DMS114 treated with DMSO at 0.1 percent for 48 hours (cell line): ENCODE measurements at regions not wholly inside any gene's neighbourhood (a gene's known extent, or its start where the extent isn't known, plus 50 kb on each side); places are given as distances from the start of the nearest gene placed in this dataset.

Source experiments
- DNase-seq: peaks from one replicate; lab custom pipeline; 2025; ENCODE audit not compliant: unreplicated experiment; lab: John Stamatoyannopoulos, UW

GRCh38 chr14:71273366-71273765 is 366.1 kb downstream of the PCNX1 start:
- no peak for DNase-seq

DNA sequence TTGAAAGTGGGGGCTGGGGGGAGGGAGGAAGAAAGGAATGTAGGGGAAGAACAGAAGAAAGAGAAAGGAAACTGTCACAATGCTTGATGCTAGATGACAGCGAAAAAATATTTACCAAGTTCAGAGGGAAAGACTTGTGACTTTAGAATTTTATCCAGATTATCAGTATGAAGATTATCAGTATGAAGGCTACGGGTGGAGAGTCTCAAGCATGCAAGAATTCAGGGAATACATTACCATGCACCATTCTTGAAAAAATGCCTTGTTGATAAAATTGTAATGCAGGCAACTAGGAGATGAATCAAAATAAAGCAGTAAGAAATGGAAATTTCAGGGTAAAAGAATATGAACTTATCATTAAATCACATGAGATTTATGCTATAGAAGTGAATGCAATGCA is 376.8 kb downstream of the PCNX1 start:
- DNase-seq = no peak

- no peak for DNase-seq
Observed at GRCh38 chr14:71286126-71286525, 378.9 kb downstream of the PCNX1 start.

DNA sequence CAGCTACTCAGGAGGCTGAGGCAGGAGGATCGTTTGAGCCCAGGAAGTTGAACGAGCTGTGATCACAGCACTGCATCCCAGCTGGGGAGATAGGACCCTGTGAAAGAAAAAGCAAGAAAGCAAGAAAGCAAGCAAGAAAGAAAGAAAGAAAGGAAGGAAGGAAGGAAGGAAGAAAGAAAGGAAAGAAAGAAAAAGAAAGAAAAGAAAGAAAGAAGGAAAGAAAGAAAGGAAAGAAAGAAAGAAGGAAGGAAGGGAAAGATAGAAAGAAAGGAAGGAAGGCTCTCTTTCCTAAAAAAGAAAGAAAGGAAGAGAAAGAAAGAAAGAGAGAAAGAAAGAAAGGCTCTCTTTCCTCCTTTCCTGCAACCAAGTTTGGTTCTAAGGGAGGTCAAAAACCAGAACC is 380.3 kb downstream of the PCNX1 start:
- DNase-seq = no peak

- no peak for DNase-seq
Observed at GRCh38 chr14:71289536-71289935, 382.3 kb downstream of the PCNX1 start.

GRCh38 chr14:71290301-71290700 is 383.0 kb downstream of the PCNX1 start:
- no peak for DNase-seq

DNA sequence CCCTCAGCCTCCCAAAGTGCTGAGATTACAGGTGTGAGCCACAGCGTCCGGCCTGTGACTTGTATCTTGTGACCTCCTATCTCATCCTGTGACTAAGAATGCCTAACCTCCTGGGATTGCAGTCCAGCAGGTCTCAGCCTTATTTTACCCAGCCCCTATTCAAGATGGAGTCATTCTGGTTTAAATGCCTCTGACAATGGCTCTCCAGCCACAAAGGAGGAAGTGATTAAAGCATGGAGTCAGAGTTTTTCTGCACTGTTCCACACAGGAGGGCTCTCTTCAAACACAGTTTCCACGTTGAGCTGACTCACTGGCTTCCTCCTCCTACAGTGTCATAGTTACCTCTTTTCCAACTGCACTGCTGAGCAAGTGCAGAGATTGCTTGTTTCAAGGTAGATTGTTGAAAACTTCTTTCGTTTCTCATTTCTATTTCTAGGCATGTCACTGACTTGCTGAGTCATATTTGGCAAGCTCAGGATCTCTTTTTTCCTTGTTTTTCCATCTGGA is 383.8 kb downstream of the PCNX1 start:
- DNase-seq = no peak

- DNase-seq = no peak
Observed at GRCh38 chr14:71296184-71296583, 388.9 kb downstream of the PCNX1 start.

DNA sequence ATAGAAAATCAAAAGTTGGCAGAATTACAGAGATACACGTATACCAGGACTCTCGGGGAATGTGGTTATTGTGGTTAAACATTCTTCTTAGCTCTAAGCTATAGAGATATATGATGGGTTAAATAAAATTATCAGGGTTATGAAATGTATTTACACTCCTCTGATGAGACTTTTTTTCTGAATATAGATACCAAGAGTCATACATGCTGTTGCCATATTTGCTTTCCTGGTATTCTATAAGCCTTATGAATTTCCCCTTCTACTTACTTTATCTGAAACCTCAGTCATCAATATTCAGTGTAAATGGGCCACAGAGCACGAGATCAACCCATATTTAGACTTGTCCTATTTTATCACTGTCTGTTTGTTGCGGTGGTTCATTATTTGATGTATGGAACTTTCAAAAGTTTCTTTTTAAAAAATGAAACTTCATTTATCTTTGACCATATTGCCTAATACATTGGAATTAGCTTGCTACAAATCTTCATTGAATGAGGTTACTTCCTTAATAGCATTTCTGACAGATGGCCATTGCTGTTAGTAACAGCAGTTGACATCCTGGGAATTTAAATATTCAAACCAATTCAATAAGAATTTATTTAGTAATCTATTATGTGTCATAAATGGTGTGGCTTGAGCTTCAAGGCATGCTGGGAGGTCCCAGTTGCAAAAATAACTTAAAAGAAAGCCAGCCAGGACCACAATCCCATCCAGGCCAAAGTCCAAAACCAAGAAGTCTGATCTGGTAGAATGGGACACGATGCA is 393.5 kb downstream of the PCNX1 start:
- DNase-seq = no peak

DNA sequence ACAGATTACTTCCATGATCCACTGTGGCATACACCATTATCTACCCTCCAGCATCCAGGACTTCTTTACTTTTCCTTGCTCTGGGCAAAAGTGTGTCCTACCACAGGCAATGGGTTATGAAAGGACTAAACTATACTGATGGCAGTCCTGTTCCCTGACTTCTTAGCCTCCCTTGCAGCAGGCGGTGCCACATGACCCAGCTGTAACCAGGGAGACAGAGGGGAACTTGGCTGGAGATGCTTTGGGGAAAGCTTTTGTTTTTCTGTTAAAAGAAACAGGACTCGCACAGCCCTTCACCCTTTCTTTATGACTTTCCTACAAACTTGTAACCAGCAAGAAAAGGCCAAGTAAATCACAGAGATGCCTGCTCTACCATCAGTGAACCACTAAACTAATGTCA is 394.4 kb downstream of the PCNX1 start:
- no peak for DNase-seq

- no peak for DNase-seq
Observed at GRCh38 chr14:71304690-71305089, 397.4 kb downstream of the PCNX1 start.

GRCh38 chr14:71308671-71309070 is 401.4 kb downstream of the PCNX1 start:
- DNase-seq = no peak

DNA sequence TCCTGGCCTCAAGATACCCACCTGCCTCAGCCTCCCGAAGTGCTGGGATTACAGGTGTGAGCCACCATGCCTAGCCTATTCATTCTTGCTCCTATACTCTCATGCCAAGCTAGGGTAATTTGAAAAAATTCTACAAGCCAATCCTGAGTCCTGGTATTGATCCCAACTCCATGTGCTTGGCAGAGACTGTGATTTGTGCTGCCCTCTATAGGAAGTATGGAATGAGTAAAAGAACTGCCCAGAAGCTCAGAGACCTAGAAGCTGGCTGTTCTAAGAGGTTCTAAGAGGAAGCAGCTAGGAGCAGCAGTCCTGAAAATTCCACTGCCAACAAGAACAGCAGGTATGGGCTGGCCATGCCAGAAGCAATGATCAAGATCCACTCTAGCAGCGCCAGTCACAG is 402.5 kb downstream of the PCNX1 start:
- no peak for DNase-seq

- DNase-seq = no peak
Observed at GRCh38 chr14:71311061-71311460, 403.8 kb downstream of the PCNX1 start.

- no peak for DNase-seq
Observed at GRCh38 chr14:71314717-71315116, 407.5 kb downstream of the PCNX1 start.

DNA sequence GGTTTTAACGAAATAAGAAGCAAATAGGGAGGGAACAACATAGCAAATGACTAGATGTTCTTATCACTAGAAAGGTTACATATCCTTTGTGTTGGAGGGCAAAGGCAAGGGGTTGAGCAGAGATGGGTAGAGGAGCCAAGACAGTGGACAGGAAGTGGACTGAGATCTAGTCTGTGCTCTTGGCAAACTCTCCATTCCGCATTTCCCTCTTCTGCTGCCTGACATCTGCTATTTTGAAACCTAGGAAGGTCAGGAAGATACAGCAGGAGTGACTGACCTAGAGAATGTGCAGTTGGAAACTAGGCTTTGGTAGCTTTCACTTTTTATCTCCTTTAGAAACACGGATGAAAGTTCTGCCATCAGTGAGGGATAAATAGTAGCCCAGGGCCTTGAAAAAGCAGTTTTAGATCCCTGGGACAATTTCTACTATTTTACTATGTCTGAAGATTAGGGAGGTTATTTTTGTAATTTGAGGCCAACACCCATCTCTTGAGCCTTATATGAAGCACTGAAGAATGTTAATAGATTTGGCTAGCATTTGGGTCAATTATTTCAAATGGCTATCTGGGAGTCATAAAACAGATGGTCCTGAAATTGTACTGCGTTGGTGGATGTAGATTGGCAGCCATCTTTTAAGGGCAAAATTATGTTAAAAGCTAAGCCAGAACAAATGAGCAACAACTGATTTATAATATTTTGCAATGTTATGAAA is 410.3 kb downstream of the PCNX1 start:
- DNase-seq = no peak

DNA sequence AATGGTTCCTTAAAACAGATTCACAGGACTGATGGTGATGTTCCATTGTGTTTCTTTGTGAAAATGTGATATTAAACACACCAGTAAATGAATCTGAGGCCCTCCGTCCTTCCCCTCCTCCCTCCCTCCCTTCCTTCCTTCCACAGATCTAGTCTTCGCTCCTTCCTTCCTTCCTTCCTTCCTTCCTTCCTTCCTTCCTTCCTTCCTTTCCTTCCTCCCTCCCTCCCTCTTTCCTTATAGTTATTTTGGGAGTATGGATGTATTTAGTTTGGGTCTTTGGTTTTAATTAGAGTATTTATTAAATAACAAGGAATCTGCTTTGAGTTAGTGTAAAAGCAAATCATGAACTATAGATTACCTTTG is 410.8 kb downstream of the PCNX1 start:
- no peak for DNase-seq

GRCh38 chr14:71319666-71320065 is 412.4 kb downstream of the PCNX1 start:
- DNase-seq = peak; percentile 43

DNA sequence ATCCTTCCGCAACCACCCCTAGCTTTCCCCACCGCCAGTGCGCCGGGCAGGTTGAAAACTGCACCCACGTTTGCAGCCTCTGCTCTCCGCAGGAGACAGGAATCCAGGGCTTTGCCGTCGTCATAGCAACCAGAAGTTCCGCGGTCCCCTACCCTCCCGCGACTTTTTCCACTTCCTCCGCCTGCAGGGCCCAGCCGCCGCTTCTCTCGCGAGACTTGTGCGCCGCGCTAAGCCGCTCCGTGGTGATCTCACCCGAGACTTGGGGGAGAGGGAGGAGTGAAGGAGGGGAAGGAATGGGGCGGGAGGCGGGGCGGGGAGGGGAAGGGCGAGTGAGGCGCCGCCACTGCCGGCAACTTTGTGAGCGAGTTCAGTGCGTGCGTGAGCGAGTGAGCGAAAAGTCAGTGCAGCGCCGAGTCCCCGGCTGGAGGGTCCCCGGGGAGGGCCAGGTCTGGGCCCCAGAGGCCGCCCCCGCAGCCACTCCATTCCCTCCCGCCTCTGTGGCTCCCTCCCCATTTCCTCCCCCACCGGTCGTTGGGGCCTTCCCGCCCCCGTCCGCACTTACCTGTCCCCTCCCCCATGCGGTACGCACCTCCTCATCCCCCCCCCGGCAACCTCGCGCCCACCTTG is 413.0 kb downstream of the PCNX1 start, which contains the start of gene SIPA1L1:
TSS of gene SIPA1L1 (plus strand) at position 370 of the 627 bp plus-strand sequence.
- DNase-seq = peak; percentile 94

GRCh38 chr14:71320734-71321573 is 413.7 kb downstream of the PCNX1 start:
- DNase-seq = no peak
